K562 (cell line): ENCODE measurements at regions not wholly inside any gene's neighbourhood (a gene's known extent, or its start where the extent isn't known, plus 50 kb on each side); places are given as distances from the start of the nearest gene placed in this dataset.

ENCODE experiments used
- CSDE1 ChIP-seq, 2 experiments: fragments of 450-650 bp; IDR thresholded peaks; 2 replicates each; pipeline ENCODE4 v1.6.1; 2016; ENCODE audit warnings: mild to moderate bottlenecking in 1 of 2
- CTCF ChIP-seq, 3 experiments: IDR thresholded peaks in 2 of 3; conservative IDR thresholded peaks in 1 of 3; 2 replicates each; pipeline ENCODE4 v1.5.1; 2011 to 2012; ENCODE audit warnings: low read length in 3 of 3, mild to moderate bottlenecking in 3 of 3, control low read depth in 2 of 3, improper control_type of control experiment in 1 of 3, inconsistent platforms in 1 of 3, low read depth in 1 of 3, mixed read lengths in 1 of 3, moderate library complexity in 1 of 3; ENCODE audit not compliant: insufficient read depth in 2 of 3
- DACH1 ChIP-seq: fragments of 450-650 bp; IDR thresholded peaks from 2 replicates; pipeline ENCODE4 v1.6.1; 2018; ENCODE audit not compliant: partially characterized antibody
- HDAC6 ChIP-seq: IDR thresholded peaks from 2 replicates; pipeline ENCODE4 v1.6.1; 2012; ENCODE audit warnings: low read depth, mild to moderate bottlenecking, control low read depth, inconsistent platforms, low read length, moderate library complexity
- JUNB ChIP-seq: fragments of 450-650 bp; formaldehyde crosslinking; conservative IDR thresholded peaks from 2 replicates; pipeline ENCODE4 v1.4.0; 2020; ENCODE audit warnings: mild to moderate bottlenecking
- POLR2AphosphoS5 ChIP-seq: IDR thresholded peaks from 2 replicates; pipeline ENCODE4 v1.6.1; 2011; ENCODE audit warnings: mild to moderate bottlenecking, low read depth, low read length, moderate library complexity; ENCODE audit not compliant: control insufficient read depth, insufficient read depth
- SMARCB1 ChIP-seq: IDR thresholded peaks from 2 replicates; pipeline ENCODE4 v1.6.1; 2011; ENCODE audit warnings: improper control_type of control experiment, low read depth; ENCODE audit not compliant: insufficient read length
- TFAP4 ChIP-seq: sonication (generic); formaldehyde crosslinking; IDR thresholded peaks from 2 replicates; pipeline ENCODE4 v1.8.0; 2022; ENCODE audit warnings: missing genetic modification reagents, mild to moderate bottlenecking, moderate library complexity, borderline replicate concordance
- ZBTB17 ChIP-seq: fragments of 450-650 bp; formaldehyde crosslinking; IDR thresholded peaks from 2 replicates; pipeline ENCODE4 v1.4.0; 2020; ENCODE audit warnings: mild to moderate bottlenecking
- ZNF212 ChIP-seq: fragments of 450-650 bp; formaldehyde crosslinking; IDR thresholded peaks from 2 replicates; pipeline ENCODE4 v1.4.0; 2020; ENCODE audit warnings: mild to moderate bottlenecking
- ZNF274 ChIP-seq: IDR thresholded peaks from 2 replicates; pipeline ENCODE4 v1.6.1; 2011; ENCODE audit warnings: low read depth, mild to moderate bottlenecking, low read length, moderate library complexity, borderline replicate concordance

- TF ChIP-seq CTCF (IDR thresholded peaks at IDR 0.05 in 2 of 3, conservative IDR thresholded peaks at IDR 0.05 in 1 of 3; ENCODE audit: insufficient read depth in 2 of 3, low read depth in 1 of 3, low read length in 3 of 3) (no peak), ZNF212 (no peak), JUNB (CRISPR knock-in tag) (no peak), SMARCB1 (no peak), ZNF274 (no peak), TFAP4 (CRISPR knock-in tag) (no peak), HDAC6 (no peak), CSDE1 (IDR thresholded peaks at IDR 0.05) (no peak), DACH1 (no peak), ZBTB17 (CRISPR knock-in tag) (no peak), POLR2AphosphoS5 (no peak)
These were observed 105.5 kb upstream of the SLC38A2 start for GRCh38 chr12:46478123-46478522.
